NCI-H2081 (cell line): ENCODE measurements at regions not wholly inside any gene's neighbourhood (a gene's known extent, or its start where the extent isn't known, plus 50 kb on each side); places are given as distances from the start of the nearest gene placed in this dataset.

Source experiments
- DNase-seq, 2 experiments: peaks; one replicate each; lab custom pipeline; 2025; lab: John Stamatoyannopoulos, UW

DNA sequence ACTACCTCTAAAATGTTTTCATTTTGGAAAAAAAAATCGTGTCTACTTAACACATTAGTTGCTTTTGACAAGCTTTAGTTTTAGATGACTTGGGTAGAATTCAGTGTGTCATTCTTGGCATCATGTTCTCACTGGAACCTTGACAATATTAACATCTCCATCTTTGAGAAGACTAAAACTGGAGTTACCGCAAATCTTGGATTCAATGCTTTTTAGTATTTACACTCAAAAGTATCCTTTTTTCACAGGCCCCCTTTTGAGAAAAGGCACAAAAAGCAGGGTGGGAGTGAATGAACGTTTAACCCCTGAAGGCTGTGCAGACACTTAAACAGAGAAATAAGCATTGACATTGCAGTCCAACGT lies 549.1 kb downstream of the CSNK1G3 start:
- peak in 1 of 2 experiments; percentile 29 for DNase-seq

DNA sequence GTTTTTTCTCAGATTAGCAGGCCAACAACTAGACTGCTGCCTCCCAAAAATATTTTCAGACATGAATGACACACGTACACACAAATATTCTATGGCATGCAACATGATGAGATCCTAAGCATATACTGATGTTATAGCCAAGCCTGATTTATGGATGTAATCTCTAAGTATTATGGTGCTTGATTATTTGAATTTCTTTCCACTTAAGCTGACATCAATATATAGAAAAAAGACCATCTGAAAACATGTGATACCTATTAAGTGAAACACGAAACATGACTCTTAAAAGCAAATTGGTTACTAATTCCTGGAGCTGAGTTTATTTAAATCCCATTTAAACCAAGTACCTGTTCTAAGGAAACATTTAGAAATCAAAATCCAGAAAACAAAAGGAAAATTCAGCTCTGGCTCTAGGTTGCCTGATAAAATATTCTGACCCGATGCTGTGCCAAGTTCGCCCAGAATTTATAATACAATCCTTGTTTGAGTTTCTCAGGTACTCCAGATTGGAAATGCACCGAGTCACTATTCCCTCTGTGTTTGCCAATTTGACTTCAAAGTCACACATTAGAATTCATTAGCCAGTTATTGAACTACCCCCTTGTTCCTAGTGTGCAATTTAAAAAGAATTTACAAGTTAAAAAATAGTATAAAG lies 548.6 kb downstream of the CSNK1G3 start:
- peak in 1 of 2 experiments; percentile 60 for DNase-seq

DNA sequence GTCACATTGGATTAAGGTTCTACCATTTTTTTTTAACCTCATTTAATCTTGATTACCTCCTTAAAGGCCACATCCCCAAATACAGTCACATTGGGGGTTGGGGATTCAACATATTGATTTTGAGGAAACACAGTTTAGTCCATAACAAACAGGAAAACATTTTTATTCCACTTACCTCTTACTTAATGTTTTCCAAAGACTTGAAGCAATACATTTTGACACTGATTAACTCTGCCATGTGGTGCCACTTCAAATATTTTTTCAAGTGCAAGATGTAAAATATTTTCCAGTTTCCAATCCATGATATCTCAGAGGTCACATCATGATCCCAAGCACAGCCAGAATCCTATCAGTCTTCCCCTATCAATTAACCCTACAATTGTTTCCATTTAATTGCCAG lies 548.0 kb downstream of the CSNK1G3 start:
- DNase-seq: no peak

DNA sequence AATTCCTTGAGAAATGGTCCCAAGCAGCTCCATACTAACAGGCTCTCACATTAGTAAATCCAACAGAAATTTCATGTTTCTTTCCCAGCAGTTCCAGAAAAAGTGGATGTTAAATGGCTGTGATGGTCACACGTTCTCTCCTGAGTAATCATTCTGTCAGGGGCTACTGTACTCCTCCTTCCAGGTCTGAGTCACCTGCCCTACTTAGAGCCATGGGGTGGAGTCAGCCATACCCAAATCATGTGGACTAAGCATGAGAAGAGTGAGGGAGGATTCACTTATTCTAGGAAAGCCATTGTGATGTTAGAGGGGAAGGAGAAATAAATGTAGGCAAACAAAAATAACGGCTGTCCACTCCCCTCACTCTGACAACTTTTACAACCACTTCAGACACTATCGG lies 547.2 kb downstream of the CSNK1G3 start:
- DNase-seq: no peak

DNA sequence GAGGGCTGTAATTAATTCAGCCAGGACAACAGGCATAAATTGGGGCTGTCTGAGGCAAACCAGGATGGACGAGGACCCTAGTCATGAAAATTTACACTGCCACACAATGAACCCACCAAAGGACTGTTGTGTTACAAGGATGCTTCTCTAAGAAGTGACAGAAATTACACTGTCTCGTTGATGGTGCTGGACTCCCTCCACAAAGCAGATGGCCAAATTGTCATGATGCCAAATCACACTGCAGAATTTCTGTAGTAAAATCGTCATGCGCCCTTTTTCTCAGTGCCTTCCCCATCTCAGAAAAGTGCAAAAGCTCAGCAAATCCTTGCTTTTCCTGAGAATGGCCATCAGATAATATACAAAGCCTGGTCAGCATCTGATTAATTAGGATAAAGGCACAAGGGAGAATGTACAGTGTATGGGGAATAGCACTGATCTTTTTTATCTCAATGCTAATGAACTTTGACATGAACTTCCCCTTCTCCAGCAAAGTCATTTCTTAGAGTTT lies 545.8 kb downstream of the CSNK1G3 start:
- DNase-seq: peak in 1 of 2 experiments; percentile 28

DNA sequence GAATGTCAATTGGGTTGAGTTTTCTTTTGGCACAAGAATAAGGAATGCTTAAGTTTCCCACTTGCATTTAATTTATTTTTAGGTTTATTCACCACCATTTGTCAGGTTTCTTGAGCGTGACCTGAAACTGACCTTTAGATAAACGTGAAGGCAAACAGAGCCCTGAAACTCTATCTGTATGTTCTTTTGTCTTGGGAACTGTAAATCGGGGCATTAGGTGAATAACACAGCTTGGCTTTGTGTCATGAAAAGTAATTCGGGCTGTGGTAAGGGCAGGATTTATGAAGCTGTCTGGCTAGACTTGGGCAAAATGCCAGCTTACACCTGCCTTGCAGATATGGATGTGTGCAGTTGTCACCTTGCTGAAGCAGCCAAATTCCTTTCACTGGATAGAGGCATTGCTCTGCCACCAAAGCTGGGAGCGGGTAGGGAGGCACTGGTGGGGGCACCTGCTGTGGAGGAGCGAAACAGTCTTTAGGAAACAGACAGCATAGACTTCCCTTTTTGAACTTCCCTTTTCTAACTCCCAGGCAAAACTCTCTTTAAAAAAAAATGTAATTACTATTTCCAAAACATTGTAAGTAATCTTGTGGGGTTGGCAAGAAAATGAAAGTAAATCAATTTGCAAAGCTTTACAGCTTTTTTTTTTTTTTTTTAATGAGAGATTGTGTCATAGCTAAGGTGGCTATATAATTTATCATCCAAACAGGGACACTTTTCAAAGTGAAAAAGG lies 545.2 kb downstream of the CSNK1G3 start:
- peak; percentile 81 to 94 for DNase-seq

DNA sequence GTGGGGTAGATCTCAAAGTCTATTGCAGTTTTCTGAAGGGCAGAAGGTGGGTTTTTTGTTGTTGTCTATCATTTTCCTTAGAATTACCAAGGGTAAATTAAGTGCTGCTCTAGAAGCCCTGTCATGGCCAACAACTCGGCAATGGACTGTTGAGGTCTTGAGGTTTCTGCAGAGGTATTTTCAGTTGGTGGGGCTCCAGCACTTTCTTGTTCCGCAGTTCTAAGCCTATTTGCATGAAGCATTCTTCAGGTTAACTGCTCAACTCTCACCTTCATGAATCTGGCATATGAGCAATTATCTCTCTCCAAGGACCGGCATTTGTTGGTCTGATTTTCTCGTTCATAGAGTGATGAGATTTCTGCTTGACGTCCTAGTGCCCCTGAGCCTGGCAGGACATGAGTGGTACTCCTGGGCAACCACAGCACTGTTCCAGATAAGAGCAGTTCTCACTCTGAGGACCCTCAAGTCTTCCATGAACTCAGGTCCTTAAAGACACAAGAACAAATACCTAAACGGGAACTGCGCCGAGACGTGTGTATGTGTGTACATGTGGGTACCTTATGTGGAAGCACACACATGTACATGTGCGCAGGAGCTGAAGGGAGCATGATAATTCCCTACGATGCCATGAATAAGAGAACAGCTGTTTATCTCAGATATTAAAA lies 544.5 kb downstream of the CSNK1G3 start:
- no peak for DNase-seq

DNA sequence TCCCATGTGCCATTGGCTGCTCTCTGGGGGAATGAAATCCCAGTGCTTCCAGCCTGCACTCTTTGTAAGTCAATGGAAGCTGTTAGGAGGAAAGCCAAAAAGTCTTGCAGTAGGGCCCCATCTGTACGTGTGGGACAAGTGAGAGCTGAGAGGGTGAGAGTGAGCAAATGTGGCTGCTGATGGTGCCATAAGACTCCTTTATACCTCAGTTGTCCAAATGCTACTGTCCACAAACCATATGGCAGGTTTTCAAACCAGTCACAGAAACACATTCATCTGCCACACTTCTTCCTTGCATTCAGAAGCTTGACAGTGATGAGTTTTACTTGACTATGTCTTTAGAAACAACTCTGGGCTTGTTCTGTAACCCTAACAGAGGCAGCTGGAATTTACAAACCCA lies 543.8 kb downstream of the CSNK1G3 start:
- no peak for DNase-seq

DNA sequence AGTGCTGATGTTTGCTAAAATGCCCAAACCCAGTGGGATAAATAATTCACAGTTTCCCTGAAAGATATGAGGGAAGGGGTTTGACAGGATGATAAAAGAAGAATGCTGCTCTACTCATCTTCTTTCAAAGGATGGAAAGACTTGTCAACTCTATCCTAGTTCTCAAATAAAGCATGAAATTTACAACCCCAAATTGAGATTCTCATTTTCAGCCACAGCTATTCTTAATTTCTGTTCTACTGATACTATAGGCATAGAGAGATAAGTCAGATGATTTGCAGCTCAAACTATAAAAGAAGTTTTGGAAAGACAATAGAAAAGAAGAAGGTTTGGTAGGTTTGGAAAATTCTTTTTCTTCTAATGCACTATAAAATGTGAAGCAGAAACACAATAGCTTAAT lies 542.6 kb downstream of the CSNK1G3 start:
- DNase-seq: no peak

DNA sequence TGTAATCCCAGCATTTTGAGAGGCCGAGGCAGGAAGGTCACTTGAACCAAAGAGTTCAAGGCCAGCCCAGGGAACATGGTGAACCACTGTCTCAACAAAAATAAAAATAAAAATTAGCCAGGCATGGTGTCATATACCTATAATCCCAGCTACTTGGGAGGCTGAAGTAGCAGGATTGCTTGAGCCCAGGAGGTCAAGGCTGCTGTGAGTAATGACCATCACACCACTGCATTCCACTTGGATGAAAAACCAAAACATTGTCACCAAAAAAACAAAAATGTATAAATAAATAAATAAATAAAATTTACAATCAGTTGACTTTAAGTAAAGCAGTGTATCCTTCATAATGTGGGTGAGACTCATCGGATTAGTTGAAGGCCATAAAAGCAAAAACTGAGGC lies 541.4 kb downstream of the CSNK1G3 start:
- no peak for DNase-seq

DNA sequence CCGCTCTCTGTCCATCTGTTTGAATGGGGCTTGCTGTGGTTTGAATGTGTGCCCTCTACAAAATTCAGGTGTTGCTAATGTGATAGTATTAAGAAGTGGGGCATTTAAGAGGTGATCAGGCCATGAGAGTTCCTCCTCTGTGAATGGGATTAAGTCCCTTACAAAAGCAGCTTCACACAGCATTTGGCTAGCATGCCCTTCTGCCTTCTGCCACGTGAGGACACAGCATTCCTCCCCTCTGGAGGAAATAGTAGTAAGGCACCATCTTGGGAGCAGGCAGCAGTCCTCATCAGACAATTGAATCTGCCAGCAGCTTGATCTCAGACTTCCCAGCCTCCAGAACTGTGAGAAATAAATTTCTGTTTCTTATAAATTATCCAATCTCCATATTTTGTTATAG lies 540.2 kb downstream of the CSNK1G3 start:
- no peak for DNase-seq

DNA sequence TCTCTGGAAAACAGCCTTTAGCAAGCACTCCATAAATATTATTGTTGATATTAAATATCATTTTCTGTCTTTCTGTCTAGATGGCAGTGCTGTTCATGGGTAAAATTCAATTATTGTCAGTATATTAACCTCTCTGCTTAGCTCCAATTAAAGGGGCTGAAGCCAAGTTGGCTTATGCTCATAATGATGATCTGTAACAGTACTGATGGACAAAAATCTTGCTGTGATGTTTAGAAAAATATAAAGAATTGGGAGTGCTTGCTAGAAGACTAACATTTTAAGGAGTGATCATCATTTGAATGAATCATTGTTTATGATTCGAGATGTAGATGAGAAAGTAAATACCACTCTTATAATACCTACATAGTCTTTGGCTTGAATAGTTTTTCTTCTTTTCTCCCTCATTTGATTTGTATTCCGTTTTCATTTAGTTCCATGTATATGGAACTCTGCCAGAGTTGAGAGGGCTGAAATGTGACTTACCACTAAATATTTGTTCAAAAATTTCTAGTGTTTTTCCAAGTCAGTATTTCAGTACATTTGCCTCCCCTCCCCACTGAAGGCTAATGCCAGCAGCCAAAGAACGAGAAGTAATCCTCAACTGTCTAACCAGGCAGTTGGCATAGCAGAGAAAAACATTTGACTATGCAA lies 538.3 kb downstream of the CSNK1G3 start:
- DNase-seq: no peak

DNA sequence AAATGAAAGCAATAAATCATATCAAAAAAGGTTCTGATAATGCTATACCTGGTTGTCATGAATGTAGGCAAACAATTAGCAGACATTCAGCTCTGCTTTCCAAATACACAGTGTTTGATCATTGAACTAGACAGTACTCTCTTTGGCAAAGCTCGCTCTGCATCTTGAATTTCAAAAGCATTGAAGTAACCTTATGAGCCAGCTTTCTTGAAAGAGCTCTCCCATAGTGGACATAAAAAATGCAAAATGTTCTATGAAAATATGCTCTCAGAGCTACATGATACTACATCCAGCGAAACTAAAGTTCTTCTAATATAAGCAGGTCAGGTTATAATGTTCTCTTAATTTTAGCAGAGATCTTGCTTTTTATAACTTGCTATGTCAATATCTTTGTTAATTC lies 533.4 kb downstream of the CSNK1G3 start:
- DNase-seq: no peak

DNA sequence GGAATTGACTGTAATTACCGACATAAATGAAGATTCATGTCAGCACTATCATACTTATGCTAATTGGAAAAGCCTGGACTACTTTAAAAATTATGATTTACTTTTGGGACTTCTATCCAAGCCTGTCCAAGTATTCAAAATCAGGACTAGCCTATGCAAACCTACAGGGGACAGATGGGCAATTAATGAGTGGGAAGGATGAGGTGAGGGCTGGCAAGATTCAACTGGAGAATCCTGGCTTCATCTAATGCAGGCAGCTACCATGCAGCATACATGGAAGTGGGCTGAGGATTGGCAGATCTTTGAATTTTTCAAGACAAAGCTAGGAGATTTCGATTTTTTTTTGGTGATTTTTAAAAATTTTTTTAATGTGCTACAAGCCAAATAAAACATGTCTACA lies 532.6 kb downstream of the CSNK1G3 start:
- no peak for DNase-seq

DNA sequence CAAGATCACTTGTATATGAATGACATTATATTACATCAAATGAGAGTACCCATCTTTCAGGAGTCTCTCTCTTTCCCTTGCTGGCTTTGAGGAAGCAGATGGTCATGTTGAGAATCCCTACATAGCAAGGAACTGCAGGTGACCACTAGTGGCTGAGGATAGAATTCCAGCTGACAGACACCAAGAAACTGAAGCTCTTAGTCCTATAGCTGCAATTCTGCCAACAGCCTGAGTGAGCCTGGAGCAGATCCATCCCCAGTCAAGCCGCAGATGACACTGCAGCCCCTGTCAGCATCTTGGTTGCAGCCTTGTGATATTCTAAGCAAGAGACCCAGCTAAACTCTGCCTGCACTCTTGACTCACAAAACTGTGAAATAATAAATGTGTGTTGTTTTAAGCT lies 531.5 kb downstream of the CSNK1G3 start:
- peak in 1 of 2 experiments; percentile 9 for DNase-seq

DNA sequence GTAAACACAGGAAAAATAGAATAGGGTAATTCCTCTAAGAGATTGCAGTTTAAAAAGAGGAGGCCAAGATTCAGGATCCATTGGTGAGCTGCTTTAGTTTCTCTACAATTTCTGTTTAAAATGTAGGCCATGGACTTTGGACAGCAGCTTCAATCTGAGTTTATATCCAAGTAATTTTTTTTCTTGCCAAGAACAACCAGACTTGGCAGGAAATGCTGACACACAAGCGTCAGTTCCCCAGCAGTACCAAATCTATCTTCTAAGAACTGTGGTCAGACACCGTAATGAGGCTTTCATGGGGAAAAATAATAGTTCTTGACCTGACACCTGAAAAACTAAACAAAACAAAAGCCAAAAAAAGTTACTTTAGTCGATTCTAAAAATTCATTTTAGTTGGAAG lies 528.8 kb downstream of the CSNK1G3 start:
- no peak for DNase-seq

DNA sequence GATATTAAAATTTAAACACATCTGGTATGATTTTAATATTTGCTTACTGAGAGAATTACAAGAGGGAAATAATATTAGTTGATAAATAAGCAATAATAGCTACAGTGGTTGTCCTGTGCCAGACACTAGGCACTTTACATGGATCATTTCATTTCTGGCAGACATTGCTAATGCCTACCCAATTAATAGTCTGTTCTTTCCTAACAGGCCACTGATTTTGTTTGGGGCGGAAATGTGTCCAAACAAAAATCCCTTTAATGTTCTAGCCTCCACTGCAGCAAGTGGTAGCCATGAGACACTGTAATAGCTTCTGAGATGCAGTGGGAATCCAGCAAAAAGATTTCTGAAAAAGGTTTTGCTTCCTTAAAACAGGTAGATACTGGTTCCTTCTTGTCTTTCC lies 527.4 kb downstream of the CSNK1G3 start:
- DNase-seq: no peak

DNA sequence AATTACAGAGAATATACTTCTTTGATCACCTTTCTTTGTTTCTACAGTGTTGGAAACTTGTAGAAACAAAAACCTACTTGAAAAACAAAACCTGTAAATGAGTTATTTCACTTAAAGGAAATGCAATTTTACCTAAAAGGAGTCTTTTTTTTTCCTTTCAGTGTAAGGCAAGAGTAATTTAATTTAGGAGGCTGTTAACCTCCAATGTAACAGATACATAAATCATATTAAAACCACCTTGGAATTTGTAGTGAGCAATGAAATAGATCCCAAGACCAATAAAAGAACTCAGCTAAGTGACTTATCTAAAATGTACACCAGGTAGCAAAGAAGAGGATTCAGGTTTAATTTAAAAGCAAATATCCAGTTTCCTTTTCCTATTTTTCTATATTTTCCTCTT lies 524.8 kb downstream of the CSNK1G3 start:
- no peak for DNase-seq

DNA sequence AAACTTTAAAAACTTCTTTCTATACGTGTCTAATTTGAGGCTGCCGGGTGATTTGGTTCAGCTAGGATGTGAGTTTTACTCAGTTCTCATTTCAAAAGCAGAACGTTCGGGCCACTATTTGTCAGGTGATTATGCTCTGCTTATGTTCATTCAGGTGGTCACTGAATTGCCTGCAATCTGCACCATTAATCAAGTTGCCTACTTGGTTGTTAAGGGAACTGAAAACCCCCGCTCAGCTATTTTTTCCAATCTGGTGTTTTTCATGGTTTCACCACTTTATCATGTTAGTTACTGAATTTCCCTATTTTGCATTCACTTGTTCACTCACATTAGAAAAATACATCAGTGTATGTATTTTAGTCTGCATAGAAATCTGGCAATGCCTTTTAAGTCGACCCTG lies 523.0 kb downstream of the CSNK1G3 start:
- DNase-seq: peak in 1 of 2 experiments; percentile 3

DNA sequence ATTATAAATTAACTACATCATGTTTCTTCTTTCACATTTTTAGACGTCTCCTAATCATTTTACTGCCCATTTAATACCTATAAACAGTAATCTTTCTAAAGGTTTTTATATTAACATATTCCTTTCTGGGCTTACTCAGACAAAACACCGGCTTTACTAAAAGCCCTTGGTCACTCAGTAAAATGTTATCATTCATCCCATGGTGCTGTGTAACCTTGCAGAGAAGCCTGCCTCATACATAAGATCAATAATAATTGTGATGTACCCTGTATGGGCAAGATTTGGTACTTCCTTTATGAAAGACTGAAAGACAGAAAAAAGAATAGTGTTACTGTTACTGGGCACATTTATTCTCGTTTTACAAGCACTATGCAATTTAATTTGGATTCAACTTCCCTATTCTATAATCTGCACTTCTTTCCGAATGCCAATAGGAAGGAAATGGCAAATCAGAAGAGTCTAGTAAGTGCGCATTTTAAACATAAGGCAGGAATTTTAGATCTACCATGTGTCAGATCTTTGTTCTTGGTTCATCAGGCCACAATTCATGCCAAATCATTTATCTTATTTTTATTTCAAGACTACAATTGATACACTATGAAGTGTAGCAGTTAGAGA lies 522.2 kb downstream of the CSNK1G3 start:
- DNase-seq: no peak

DNA sequence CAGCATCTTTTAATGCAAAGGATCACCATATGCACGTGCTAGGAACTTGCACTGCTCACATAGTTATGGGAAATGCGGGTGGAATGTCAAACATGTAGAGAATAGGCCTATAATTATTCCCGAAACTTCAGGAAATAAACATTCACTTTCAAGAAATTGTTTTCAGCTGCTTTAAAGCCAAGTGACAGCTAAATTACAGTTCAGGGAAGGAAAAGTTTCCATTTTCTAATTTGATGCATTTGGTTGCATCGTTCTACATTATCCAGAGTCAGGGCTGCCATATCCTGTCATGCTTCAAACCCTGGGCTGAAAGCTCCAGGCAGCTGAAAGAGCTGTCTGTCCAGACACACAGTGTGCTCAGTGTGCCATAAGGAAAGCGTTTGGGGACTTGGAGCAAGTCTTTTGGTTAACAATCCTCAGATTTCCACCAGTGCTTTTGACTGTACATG lies 518.1 kb downstream of the CSNK1G3 start:
- DNase-seq: no peak

DNA sequence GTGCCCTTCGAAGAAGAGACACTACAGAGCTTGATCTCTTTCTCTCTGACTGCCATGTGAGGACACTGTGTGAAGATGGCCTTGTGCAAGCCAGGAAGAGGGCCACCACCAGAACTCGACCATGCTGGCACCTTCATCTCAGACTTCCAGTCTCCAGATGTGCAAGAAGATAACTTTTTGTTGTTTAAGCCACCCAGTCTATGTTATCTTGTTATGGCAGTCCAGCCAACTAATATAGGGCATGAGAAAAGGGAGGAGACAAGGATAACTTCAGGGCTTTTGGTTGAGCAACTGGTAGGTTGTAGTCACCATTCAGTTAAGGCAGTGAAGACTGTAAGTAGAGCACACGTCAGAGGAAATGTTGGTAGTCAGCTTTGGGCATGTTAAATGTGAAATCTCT lies 515.5 kb downstream of the CSNK1G3 start:
- no peak for DNase-seq
